H1 (cell line): ENCODE measurements at regions not wholly inside any gene's neighbourhood (a gene's known extent, or its start where the extent isn't known, plus 50 kb on each side); places are given as distances from the start of the nearest gene placed in this dataset.

Experiments used
- BACH1 ChIP-seq: IDR thresholded peaks from 2 replicates; pipeline ENCODE4 v1.6.1; 2012; ENCODE audit warnings: low read length, improper control_type of control experiment
- BCL11A ChIP-seq, 2 experiments: IDR thresholded peaks; one replicate each; pipeline ENCODE4 v1.6.1; 2011; ENCODE audit warnings: low read depth in 2 of 2, low read length in 2 of 2, mild to moderate bottlenecking in 2 of 2
- CBX8 ChIP-seq: fragments of 300-800, 300-1000 bp; sonication (generic); IDR thresholded peaks from 2 replicates; pipeline ENCODE4 v1.7.1; 2016; ENCODE audit warnings: low read depth, low read length, borderline replicate concordance
- CTCF ChIP-seq, 3 experiments: IDR thresholded peaks; 1 replicate in 2 of 3; 2 replicates in 1 of 3; pipeline versions ENCODE4 v1.5.1 to v1.6.1; 2011; ENCODE audit warnings: low read length in 3 of 3, mild to moderate bottlenecking in 3 of 3, inconsistent platforms in 2 of 3, low read depth in 1 of 3, moderate library complexity in 1 of 3; ENCODE audit not compliant: insufficient read depth in 1 of 3; ENCODE audit errors: control extremely low read depth in 1 of 3
- EZH2 ChIP-seq: fragments of 200-600 bp; sonication (generic); IDR thresholded peaks from 2 replicates; pipeline ENCODE4 v1.7.1; 2012; ENCODE audit warnings: low read depth, mild to moderate bottlenecking, moderate library complexity, low read length, inconsistent platforms; ENCODE audit not compliant: severe bottlenecking
- POU5F1 ChIP-seq: IDR thresholded peaks from 2 replicates; pipeline ENCODE4 v1.6.1; 2011; ENCODE audit warnings: low read depth, mild to moderate bottlenecking, low read length, moderate library complexity
- RXRA ChIP-seq: IDR thresholded peaks from 2 replicates; pipeline ENCODE4 v1.6.1; 2011; ENCODE audit warnings: low read depth, mild to moderate bottlenecking, low read length, moderate library complexity; ENCODE audit not compliant: insufficient read depth
- SP2 ChIP-seq: IDR thresholded peaks from 2 replicates; pipeline ENCODE4 v1.6.1; 2012; ENCODE audit warnings: mild to moderate bottlenecking, low read length, inconsistent platforms
- USF2 ChIP-seq: IDR thresholded peaks from 2 replicates; pipeline ENCODE4 v1.6.1; 2011; ENCODE audit warnings: low read length, improper control_type of control experiment

DNA sequence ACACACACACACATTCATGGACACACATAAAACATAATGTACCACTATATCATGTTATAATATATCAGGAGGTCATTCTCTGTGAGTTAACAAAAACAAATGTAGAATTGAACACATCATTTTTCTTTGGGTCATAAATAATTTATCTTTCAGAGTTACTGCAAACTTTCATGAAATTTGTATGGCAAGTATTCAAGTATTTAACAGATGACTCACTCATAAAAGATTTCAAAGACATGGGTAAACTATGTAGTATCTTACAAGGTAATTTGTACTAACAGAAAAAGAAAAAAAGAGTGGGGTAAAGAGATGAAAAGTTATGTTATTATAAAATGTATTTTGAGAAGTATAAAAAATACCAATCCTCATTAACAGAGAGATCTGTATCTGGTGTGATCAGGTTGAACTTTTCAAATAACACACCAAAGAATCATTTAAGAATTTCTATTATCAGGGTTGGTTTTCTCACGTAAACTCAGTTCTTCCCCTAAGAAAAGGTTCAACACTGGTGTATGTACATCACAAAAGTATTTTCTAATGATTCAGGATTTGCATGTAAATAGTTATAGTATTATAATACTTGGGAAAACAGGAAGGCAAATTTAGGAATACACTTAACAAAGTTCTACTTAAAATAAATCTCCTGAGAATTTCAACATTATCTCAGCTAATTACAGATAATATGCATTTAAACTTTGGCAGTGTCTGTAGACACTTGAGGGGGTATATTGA lies 933.1 kb upstream of the LRRN3 start (continued):
- TF ChIP-seq RXRA (no peak), USF2 (no peak), BACH1 (no peak), BCL11A (IDR thresholded peaks at IDR 0.05; ENCODE audit: low read depth in 2 of 2, low read length in 2 of 2) (no peak), EZH2 (no peak), SP2 (no peak), CBX8 (no peak), CTCF (IDR thresholded peaks at IDR 0.05; ENCODE audit: control extremely low read depth in 1 of 3, insufficient read depth in 1 of 3, low read depth in 1 of 3, low read length in 3 of 3) (no peak), POU5F1 (no peak)
